ENCODE measurements at regions not wholly inside any gene's neighbourhood (a gene's known extent, or its start where the extent isn't known, plus 50 kb on each side); places are given as distances from the start of the nearest gene placed in this dataset.
"Not testable (repeated sequence)": the region's sequence is repeated elsewhere in the genome, so short reads cannot be mapped to it uniquely, and the experiment has no call there.

DNA sequence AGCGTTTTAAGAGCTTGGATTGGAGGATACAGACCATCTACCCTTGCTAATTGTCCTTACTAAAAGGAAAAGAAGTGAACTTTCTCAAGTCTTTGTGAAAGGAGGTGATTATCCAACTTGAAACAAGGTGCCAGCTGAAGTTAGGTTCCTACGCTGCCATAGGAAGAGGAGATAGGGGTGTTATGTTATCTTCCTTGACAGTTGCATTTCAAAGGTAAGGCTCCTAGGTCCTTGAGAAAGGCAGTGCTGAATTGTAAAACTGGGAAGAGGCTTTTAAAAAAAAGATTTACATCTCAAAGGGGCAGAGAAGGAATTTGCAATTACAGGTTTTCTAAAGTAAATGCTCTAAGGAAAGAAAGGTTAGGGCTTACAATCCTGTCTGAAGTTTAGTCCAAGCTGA, 810.2 kb upstream of the LRATD1 start:
- 85% methylated on average over 1 of the region's 2 CpGs for WGBS (ENCODE audit: insufficient coverage)

GRCh38 chr2:13826314-13826853, 806.1 kb upstream of the LRATD1 start:
- no peaks in the 10 kb centered on the region for H3K27me3 Mint-ChIP-seq
- ChIA-PET POLR2A (no interaction called here), CTCF (no interaction called here)
- H3K36me3 Mint-ChIP-seq, result no peaks in the 10 kb centered on the region
- H3K4me3 ChIP-seq (ENCODE audit: control insufficient read depth in 1 of 2, extremely low read depth in 1 of 2, low read length in 1 of 2), result no peak overlapping the region
- H3K4me1 Mint-ChIP-seq, result no peaks in the 10 kb centered on the region
- H3K9me3 ChIP-seq, result no peaks in the 10 kb centered on the region
- no peak overlapping the region for H3K27ac ChIP-seq (ENCODE audit: low read length)
- no peak overlapping the region for H3K4me3 Mint-ChIP-seq
- peaks cover 3 to 16% (median 7%) of the 10 kb centered on the region in 3 donors for H3K9me3 Mint-ChIP-seq
- no peak overlapping the region for H3K27ac Mint-ChIP-seq
- WGBS (ENCODE audit: insufficient coverage), result 50% methylated on average over 1 of the region's 5 CpGs
- no peaks in the 10 kb centered on the region for H3K36me3 ChIP-seq (ENCODE audit: control insufficient read depth in 2 of 2, extremely low read depth in 1 of 2, insufficient read depth in 1 of 2, low read length in 1 of 2)
- H3K27me3 ChIP-seq (replicated peaks in 1 of 2; ENCODE audit: control insufficient read depth in 2 of 2, extremely low read depth in 1 of 2, insufficient read depth in 2 of 2, low read length in 1 of 2), result no peaks in the 10 kb centered on the region
- no peaks in the 10 kb centered on the region for H3K4me1 ChIP-seq (ENCODE audit: control insufficient read depth in 1 of 2, extremely low read depth in 1 of 2, insufficient read depth in 2 of 2, low read length in 2 of 2)
- DNase-seq, result no peak
- ATAC-seq (replicated peaks in 1 of 4), result no peak

More for the DNA sequence above, 810.2 kb upstream of the LRATD1 start:
- Histone ChIP-seq H3K27ac (ENCODE audit: low read length) (no peak overlapping the region), H3K27me3 (replicated peaks in 1 of 2; ENCODE audit: control insufficient read depth in 2 of 2, extremely low read depth in 1 of 2, insufficient read depth in 2 of 2, low read length in 1 of 2) (no peaks in the 10 kb centered on the region), H3K4me1 (ENCODE audit: control insufficient read depth in 1 of 2, extremely low read depth in 1 of 2, insufficient read depth in 2 of 2, low read length in 2 of 2) (no peaks in the 10 kb centered on the region), H3K9me3 (no peaks in the 10 kb centered on the region), H3K4me3 (ENCODE audit: control insufficient read depth in 1 of 2, extremely low read depth in 1 of 2, low read length in 1 of 2) (no peak overlapping the region), H3K36me3 (ENCODE audit: control insufficient read depth in 2 of 2, extremely low read depth in 1 of 2, insufficient read depth in 1 of 2, low read length in 1 of 2) (no peaks in the 10 kb centered on the region)
- Mint-ChIP-seq H3K27ac (no peak overlapping the region), H3K27me3 (no peaks in the 10 kb centered on the region), H3K9me3 (peaks cover 3 to 5% (median 4%) of the 10 kb centered on the region in 3 donors), H3K4me3 (no peak overlapping the region), H3K4me1 (no peaks in the 10 kb centered on the region), H3K36me3 (no peaks in the 10 kb centered on the region)
- CTCF ChIA-PET, result no interaction called here
- POLR2A ChIA-PET, result no interaction called here
- DNase-seq, result no peak
- no peak for ATAC-seq (replicated peaks in 1 of 4)

- ChIA-PET CTCF (no interaction called here), POLR2A (no interaction called here)
- WGBS (ENCODE audit: insufficient coverage), result 74% methylated on average over 3 of the region's 6 CpGs
- Histone ChIP-seq H3K9me3 (no peaks in the 10 kb centered on the region), H3K4me1 (ENCODE audit: control insufficient read depth in 1 of 2, extremely low read depth in 1 of 2, insufficient read depth in 2 of 2, low read length in 2 of 2) (no peaks in the 10 kb centered on the region), H3K4me3 (ENCODE audit: control insufficient read depth in 1 of 2, extremely low read depth in 1 of 2, low read length in 1 of 2) (no peak overlapping the region), H3K27me3 (replicated peaks in 1 of 2; ENCODE audit: control insufficient read depth in 2 of 2, extremely low read depth in 1 of 2, insufficient read depth in 2 of 2, low read length in 1 of 2) (no peaks in the 10 kb centered on the region), H3K36me3 (ENCODE audit: control insufficient read depth in 2 of 2, extremely low read depth in 1 of 2, insufficient read depth in 1 of 2, low read length in 1 of 2) (no peaks in the 10 kb centered on the region), H3K27ac (ENCODE audit: low read length) (no peak overlapping the region)
- H3K27me3 Mint-ChIP-seq, result no peaks in the 10 kb centered on the region
- no peaks in the 10 kb centered on the region for H3K36me3 Mint-ChIP-seq
- no peak for ATAC-seq (replicated peaks in 1 of 4)
- no peak for DNase-seq
- no peak overlapping the region for H3K27ac Mint-ChIP-seq
- no peak overlapping the region for H3K4me3 Mint-ChIP-seq
- H3K9me3 Mint-ChIP-seq, result peaks cover 0 to 11% (median 5%) of the 10 kb centered on the region in 3 donors
- H3K4me1 Mint-ChIP-seq, result no peaks in the 10 kb centered on the region
Observed at GRCh38 chr2:13858626-13859025, 773.9 kb upstream of the LRATD1 start.

GRCh38 chr2:13868275-13868674, 764.2 kb upstream of the LRATD1 start:
- DNase-seq; POLR2A ChIA-PET; H3K4me3 ChIP-seq (ENCODE audit: control insufficient read depth in 1 of 2, extremely low read depth in 1 of 2, low read length in 1 of 2); H3K9me3 ChIP-seq; H3K27me3 ChIP-seq (replicated peaks in 1 of 2; ENCODE audit: control insufficient read depth in 2 of 2, extremely low read depth in 1 of 2, insufficient read depth in 2 of 2, low read length in 1 of 2); H3K36me3 Mint-ChIP-seq; H3K36me3 ChIP-seq (ENCODE audit: control insufficient read depth in 2 of 2, extremely low read depth in 1 of 2, insufficient read depth in 1 of 2, low read length in 1 of 2); H3K4me1 Mint-ChIP-seq; H3K4me1 ChIP-seq (ENCODE audit: control insufficient read depth in 1 of 2, extremely low read depth in 1 of 2, insufficient read depth in 2 of 2, low read length in 2 of 2); ATAC-seq (replicated peaks in 1 of 4); H3K27me3 Mint-ChIP-seq; H3K4me3 Mint-ChIP-seq; CTCF ChIA-PET; H3K27ac ChIP-seq (ENCODE audit: low read length); H3K27ac Mint-ChIP-seq: not testable (repeated sequence)
- peaks cover 8 to 11% (median 10%) of the 10 kb centered on the region in 3 donors for H3K9me3 Mint-ChIP-seq

DNA sequence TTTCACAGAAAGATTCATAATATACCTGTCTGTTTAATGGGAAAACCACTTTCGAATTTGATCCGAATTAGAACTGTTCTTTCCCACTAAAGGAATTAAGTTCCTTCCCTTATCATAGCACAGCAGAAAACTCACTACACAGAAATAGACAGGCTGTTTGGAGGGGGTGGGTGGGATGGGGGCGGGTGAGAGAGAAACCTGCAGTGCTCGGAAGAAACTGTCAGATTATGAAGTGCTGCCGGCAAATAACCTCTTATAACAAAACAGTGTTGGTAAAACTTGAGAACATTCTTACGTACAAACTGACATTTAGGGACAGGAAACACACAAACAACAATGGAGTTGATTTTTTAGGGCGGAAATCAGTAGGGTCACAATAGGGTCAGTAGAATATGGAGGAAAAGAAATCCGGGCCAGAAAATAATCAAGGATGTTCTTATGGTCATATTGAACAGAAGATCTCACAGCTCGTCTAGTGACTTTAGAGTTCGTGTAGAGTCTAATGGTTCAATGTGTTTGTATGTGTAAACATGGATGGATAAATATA, 756.0 kb upstream of the LRATD1 start:
- no peaks in the 10 kb centered on the region for H3K27me3 ChIP-seq (replicated peaks in 1 of 2; ENCODE audit: control insufficient read depth in 2 of 2, extremely low read depth in 1 of 2, insufficient read depth in 2 of 2, low read length in 1 of 2)
- Mint-ChIP-seq H3K9me3 (peaks cover 0 to 11% (median 0%) of the 10 kb centered on the region in 3 donors), H3K4me1 (no peaks in the 10 kb centered on the region), H3K36me3 (no peaks in the 10 kb centered on the region), H3K4me3 (no peak overlapping the region), H3K27me3 (no peaks in the 10 kb centered on the region), H3K27ac (no peak overlapping the region)
- no peak overlapping the region for H3K4me3 ChIP-seq (ENCODE audit: control insufficient read depth in 1 of 2, extremely low read depth in 1 of 2, low read length in 1 of 2)
- DNase-seq (no peak), ATAC-seq (replicated peaks in 1 of 4) (no peak)
- POLR2A ChIA-PET, result no interaction called here
- WGBS (ENCODE audit: insufficient coverage), result no CpG with 5 or more reads among the region's 10 CpGs
- CTCF ChIA-PET, result no interaction called here
- H3K9me3 ChIP-seq, result no peaks in the 10 kb centered on the region
- no peak overlapping the region for H3K27ac ChIP-seq (ENCODE audit: low read length)
- no peaks in the 10 kb centered on the region for H3K36me3 ChIP-seq (ENCODE audit: control insufficient read depth in 2 of 2, extremely low read depth in 1 of 2, insufficient read depth in 1 of 2, low read length in 1 of 2)
- no peaks in the 10 kb centered on the region for H3K4me1 ChIP-seq (ENCODE audit: control insufficient read depth in 1 of 2, extremely low read depth in 1 of 2, insufficient read depth in 2 of 2, low read length in 2 of 2)

DNA sequence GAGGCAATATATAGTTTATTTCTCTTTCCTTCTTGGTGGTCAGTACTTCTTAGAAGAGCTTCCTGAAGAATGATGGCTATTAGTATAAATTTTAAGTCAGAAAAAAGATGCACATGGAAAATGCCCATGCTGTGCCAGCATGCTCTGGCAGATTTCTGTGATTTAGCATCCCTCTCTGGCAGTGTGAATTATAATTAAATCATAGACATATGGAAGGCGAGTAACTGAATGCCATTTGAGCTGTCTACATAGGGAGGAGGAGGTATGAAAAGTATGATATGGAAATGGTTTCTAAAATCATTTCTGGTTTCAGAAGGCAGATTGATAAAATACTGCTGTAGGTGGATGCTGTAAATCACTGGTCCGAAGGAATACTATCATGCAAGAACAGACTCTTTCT, 754.9 kb upstream of the LRATD1 start:
- H3K4me1 Mint-ChIP-seq, result no peaks in the 10 kb centered on the region
- POLR2A ChIA-PET, result no interaction called here

More for the DNA sequence above, 754.9 kb upstream of the LRATD1 start:
- no peaks in the 10 kb centered on the region for H3K9me3 ChIP-seq
- no peaks in the 10 kb centered on the region for H3K36me3 ChIP-seq (ENCODE audit: control insufficient read depth in 2 of 2, extremely low read depth in 1 of 2, insufficient read depth in 1 of 2, low read length in 1 of 2)
- H3K4me3 Mint-ChIP-seq, result no peak overlapping the region
- no peak for DNase-seq
- H3K9me3 Mint-ChIP-seq, result peaks cover 0 to 11% (median 5%) of the 10 kb centered on the region in 3 donors
- H3K4me3 ChIP-seq (ENCODE audit: control insufficient read depth in 1 of 2, extremely low read depth in 1 of 2, low read length in 1 of 2), result no peak overlapping the region
- no peaks in the 10 kb centered on the region for H3K27me3 Mint-ChIP-seq
- no peaks in the 10 kb centered on the region for H3K36me3 Mint-ChIP-seq
- no peak overlapping the region for H3K27ac Mint-ChIP-seq
- no CpG with 5 or more reads among the region's 2 CpGs for WGBS (ENCODE audit: insufficient coverage)
- ATAC-seq (replicated peaks in 1 of 4), result no peak
- H3K4me1 ChIP-seq (ENCODE audit: control insufficient read depth in 1 of 2, extremely low read depth in 1 of 2, insufficient read depth in 2 of 2, low read length in 2 of 2), result no peaks in the 10 kb centered on the region
- no peaks in the 10 kb centered on the region for H3K27me3 ChIP-seq (replicated peaks in 1 of 2; ENCODE audit: control insufficient read depth in 2 of 2, extremely low read depth in 1 of 2, insufficient read depth in 2 of 2, low read length in 1 of 2)
- CTCF ChIA-PET, result no interaction called here
- no peak overlapping the region for H3K27ac ChIP-seq (ENCODE audit: low read length)

Measured in T-cell (primary cell).